HPDE6-E6E7 (cell line): ENCODE measurements at regions not wholly inside any gene's neighbourhood (a gene's known extent, or its start where the extent isn't known, plus 50 kb on each side); places are given as distances from the start of the nearest gene placed in this dataset.

Experiments used
- DNase-seq: peaks from one replicate; pipeline ENCODE4 v3.0.0; 2011; ENCODE audit warnings: missing footprints; ENCODE audit errors: extremely low spot score

DNA sequence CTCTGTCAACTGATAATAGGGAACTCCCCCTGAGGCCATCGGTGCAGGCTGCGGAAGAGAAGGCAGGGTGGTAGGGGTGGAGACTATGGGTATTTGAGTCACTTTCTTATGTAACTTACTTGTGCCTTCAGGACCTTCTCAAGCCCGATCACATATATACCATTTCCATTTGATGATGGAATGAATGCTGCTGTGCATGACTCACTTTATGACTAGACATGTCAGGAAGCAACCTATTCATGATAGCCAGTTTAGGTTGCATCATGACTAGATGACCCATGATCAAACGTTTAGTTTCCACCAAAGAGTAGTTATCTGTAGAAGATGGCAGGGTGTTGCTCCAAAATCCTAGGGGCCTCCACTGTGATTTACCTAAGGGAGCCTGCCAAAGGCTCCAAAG is 435.5 kb downstream of the DTHD1 start:
- DNase-seq, result peak; percentile 48

DNA sequence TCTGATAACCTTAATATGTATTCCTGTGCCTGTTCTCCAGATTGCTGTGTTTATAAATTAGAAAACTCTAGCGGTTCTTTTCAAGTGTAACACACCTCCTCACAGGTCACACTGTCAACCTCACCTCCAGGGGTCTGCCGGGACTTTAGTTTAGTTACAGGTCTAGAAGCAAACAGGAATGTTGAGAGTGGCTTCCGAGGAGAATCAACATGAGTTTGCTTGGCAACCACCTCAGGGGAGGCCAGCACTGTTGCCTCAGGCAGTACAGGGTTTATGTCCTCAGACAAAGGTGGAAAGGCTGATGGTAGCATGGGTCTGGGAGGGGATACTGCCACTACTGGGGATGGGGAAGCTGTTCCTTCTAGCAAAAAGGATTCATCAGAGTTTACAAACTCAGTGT is 438.0 kb downstream of the DTHD1 start:
- no peak for DNase-seq

- no peak for DNase-seq
Observed at GRCh38 chr4:36722986-36723385, 441.6 kb downstream of the DTHD1 start.

GRCh38 chr4:36734334-36734733 is 452.9 kb downstream of the DTHD1 start:
- DNase-seq, result no peak

GRCh38 chr4:36737691-36738090 is 456.3 kb downstream of the DTHD1 start:
- DNase-seq, result no peak

GRCh38 chr4:36740796-36741310 is 459.4 kb downstream of the DTHD1 start:
- no peak for DNase-seq

DNA sequence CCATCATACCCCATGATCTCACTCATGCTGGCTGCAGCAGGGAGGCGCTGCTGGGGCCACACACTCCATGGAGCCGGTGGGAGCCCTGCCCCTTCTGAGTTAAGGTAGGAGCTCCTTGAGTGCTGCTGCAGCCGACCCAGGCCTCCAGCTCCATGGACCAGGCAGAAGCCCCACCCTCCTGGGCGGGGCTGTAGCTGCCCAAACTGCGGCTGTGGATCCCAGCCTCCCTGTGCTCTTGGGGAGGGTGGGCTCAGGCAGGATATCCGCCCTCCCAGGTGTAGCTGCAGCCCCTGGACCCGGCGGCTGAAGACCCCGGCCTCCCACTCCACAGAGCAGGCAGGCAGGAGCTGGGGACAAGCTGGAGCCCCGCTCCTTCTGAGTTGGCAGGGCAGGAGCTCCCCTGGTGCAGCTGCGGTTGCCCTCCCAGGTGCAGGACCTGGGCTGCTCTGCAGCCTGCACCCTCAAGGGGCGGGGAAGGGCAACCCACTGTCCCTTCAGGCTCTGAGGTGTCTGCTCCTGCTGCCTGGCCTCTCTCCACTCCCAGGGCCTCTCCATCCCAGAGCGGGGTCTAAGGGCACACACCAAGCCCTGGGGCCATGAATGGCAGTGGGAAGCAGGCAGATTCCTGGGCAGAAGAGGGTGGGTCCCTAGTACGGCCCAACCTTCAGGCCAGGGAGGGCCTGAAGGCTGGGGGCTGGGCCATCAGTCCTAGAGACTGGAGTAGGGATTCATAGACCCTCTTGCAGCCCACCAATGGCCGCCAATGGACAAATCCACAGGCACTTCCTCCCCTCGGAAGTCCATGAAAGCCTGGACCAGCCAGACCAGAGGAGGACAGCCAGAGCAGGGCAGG is 466.1 kb downstream of the DTHD1 start:
- DNase-seq, result no peak

- no peak for DNase-seq
Observed at GRCh38 chr4:36753048-36753447, 471.6 kb downstream of the DTHD1 start.

GRCh38 chr4:36757580-36758311 is 476.3 kb downstream of the DTHD1 start:
- no peak for DNase-seq

- no peak for DNase-seq
Observed at GRCh38 chr4:36758312-36759178, 477.1 kb downstream of the DTHD1 start.

GRCh38 chr4:36761607-36762006 is 480.2 kb downstream of the DTHD1 start:
- no peak for DNase-seq

GRCh38 chr4:36763814-36764213 is 480.7 kb upstream of the NWD2 start:
- no peak for DNase-seq

DNA sequence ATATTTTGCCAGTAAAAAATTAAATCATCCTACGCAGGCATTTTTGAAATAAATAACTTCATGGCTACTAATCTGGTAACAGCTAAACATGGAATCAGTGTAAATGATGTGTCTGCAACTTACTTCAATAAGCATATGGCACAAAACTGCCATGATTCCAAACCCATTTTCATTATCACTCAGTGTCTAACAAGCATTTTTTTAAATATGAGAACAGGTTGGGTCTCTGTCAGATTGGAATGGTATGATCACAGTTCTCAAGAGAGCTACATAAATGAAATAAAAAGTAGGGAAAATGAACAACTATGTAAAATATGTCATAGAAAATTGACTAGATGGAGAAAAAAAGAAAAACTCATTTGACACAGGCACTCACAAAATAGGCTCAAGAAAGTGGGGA is 476.9 kb upstream of the NWD2 start:
- no peak for DNase-seq

DNA sequence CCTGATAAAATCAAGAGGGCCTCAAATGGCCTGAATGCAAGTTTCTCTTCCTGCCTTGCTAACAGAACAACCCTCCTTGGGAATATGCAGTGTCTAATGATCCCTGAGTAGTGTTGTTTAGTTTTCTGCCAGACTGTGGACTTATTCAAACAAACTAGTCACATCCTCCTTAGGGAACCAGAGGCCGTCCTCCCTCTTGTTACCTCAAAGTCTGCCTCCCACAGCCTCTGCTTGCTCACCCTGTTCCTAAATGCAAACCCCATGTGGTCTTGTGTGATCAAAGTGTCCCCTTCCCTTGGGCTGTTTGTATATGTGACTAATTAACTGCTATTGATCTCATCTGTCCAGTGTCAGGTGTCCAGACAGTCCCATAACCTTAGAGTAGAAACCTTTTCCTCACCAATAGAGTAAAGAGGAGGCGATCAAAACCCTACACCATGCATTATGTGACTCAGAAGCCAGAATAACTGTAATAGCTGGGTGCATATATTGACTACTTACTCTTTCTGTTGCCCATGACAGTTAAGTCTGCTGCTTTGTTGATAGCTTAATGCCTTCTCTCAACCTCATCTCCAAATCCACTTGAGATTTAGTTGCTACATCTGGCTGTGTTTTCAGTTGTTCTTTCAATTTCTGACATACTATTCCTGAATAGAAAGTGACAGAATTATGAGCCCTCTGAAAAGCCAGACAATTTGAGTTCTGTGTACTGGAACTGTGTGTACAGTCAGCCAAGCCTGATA is 473.0 kb upstream of the NWD2 start:
- DNase-seq, result no peak

DNA sequence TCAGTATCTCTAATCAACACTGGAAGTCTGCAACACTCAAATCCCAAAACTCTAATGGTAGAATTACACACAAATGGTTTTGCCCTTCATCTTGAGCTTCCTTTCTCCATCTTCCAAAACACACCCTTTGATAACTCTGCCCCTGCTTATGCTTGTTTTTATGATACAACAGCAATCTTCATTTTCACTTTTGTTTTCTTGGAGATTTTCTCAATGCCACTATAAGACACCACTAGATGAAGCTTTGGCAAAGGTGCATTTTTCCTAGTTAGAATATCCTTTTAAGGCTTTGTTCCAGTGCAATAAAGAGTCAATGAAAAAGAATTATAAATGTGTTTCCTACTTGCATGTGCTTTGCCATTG is 472.4 kb upstream of the NWD2 start:
- DNase-seq, result no peak

DNA sequence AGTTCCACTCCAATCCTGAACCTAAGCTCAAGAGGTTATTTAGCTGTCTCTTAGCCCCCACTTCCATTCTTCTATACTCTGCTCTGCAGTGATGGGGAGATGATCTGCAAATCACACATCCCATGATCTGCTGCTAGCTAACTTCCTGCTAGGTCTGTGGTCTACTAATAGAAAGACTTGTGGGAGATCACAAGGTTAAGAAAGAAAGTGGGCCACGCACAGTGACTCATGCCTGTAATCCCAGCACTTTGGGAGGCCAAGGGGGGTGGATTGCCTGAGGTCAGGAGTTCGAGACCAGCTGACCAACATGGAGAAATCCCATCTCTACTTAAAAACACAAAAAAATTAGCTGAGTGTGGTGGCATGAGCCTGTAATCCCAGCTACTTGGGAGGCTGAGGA is 471.1 kb upstream of the NWD2 start:
- DNase-seq, result no peak

DNA sequence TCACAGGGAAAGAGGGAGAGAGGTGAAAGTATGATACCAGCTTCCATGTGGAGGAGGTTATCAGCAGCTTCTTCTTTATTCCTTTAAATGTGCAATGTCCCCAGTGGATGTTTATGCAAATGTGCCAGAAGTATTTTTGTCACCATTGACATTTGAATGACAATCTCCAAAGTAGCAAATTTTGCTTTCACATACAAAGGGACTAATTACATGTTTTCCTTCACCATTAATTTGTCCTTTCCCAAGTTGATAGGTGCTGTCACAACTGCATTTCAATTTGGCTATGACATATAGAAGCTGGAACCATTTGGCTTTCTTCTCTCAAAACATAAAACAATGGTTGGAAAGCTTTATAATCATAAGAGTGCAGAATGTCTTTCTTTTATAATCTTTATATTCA is 469.0 kb upstream of the NWD2 start:
- no peak for DNase-seq

DNA sequence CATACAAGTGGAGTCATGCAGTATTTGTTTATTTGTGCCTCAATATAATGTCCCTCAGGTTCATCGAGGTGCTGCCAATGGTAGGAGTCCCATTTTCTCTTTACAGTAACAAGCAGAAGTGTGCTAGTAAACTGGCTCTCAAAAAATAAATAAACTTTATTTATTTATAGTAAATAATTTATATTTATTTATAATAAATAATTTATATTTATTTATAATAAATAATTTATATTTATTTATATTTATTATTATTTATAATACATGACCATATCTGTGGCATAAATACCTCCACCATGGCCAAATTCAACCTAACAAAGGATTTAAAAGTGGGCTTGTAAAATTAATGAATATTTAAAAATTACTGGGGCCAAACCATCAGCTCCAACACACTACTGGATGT is 464.9 kb upstream of the NWD2 start:
- no peak for DNase-seq

DNA sequence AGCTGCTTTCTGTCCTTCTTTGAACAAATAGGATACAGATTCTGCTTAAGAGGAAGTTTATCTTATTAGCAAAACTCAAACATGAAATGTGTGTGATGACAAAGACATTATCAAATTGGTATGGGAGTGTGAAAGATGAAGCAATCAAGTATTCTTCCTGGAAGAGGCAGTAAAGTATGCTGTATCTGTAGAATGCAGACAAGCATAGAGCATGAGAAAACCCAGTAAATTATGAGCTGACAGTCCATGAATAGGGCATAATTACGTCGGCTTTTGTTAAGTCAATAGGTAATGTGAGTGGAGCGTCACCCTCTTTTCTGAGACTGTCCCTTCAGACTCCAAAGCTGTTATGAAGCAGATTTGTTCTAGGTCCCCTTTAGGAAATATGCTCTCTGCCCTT is 458.6 kb upstream of the NWD2 start:
- DNase-seq, result no peak

DNA sequence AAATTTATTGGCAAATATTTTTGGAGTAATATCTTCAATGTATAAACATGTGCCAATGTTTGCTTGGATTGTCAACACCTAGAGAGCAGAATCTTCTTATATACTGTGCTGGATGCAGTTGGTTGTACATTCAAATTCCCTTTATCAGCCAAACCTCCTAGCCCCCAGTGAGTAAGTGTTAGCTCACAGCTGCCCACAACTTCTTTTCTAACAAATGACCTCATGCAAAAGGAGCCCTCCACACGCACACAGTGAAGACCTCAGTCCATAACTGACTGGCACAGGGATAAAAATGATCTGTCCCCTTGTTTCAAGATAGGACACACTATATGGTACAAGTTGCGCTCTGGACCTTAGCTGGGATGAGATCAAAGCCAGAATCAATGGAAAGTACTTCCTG is 458.0 kb upstream of the NWD2 start:
- no peak for DNase-seq

DNA sequence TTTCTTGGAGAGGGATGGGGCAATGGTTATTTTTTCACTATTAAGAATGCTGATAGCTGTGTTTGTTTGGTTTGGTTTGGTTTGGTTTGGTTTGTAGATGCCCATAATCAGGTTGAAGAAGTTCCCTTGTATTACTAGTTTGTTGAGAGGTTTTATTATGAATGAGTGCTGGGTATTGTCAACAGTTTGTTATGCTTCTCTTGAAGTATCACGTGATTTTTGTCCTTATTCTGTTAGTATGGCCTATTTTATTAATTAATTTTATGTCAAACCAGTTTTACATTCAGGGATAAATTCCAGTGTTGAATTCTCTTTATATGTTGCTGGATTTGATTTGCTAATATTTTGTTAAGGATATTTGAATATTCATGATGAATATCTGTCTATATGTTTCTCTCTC is 449.8 kb upstream of the NWD2 start:
- DNase-seq, result no peak
